Common myeloid progenitor, CD34-positive (primary cell): ENCODE measurements at regions not wholly inside any gene's neighbourhood (a gene's known extent, or its start where the extent isn't known, plus 50 kb on each side); places are given as distances from the start of the nearest gene placed in this dataset.
"Not testable (repeated sequence)": the region's sequence is repeated elsewhere in the genome, so short reads cannot be mapped to it uniquely, and the experiment has no call there.

ENCODE experiments used
- CTCF ChIA-PET: fragments of 350-600 bp; sonication (Branson Sonifier 250); formaldehyde crosslinking; loops from one replicate; lab custom pipeline; 2021; ENCODE audit warnings: antibody characterized with exemption; lab: Charles Lee
- POLR2A ChIA-PET: fragments of 350-600 bp; sonication (Branson Sonifier 250); formaldehyde crosslinking; loops from one replicate; lab custom pipeline; 2021; ENCODE audit warnings: antibody characterized with exemption; lab: Charles Lee
- DNase-seq, 3 donors: peaks; one replicate each; pipeline versions ENCODE4 v3.0.0 to v3.0.0-alpha.2; 2013
- H3K27ac ChIP-seq, 2 experiments: 1 replicate in 1 of 2; 2 replicates in 1 of 2; pipeline ENCODE4 v1.7.0; 2013; ENCODE audit warnings: inconsistent platforms in 2 of 2, low read length in 2 of 2, mild to moderate bottlenecking in 2 of 2, low read depth in 1 of 2, moderate library complexity in 1 of 2; ENCODE audit not compliant: severe bottlenecking in 2 of 2, insufficient read depth in 1 of 2, poor library complexity in 1 of 2
- H3K27me3 ChIP-seq, 5 experiments: replicated peaks in 2 of 5; 1 replicate in 3 of 5; 2 replicates in 2 of 5; pipeline versions ENCODE4 v1.6.1 to v1.7.0; 2013; ENCODE audit warnings: low read length in 4 of 5, mild to moderate bottlenecking in 2 of 5, moderate library complexity in 2 of 5, inconsistent platforms in 1 of 5; ENCODE audit not compliant: insufficient read depth in 5 of 5, control insufficient read depth in 4 of 5
- H3K36me3 ChIP-seq, 4 experiments: 1 replicate in 2 of 4; 2 replicates in 2 of 4; pipeline versions ENCODE4 v1.6.1 to v1.7.0; 2013; ENCODE audit warnings: low read length in 3 of 4, control low read depth in 1 of 4, mild to moderate bottlenecking in 1 of 4; ENCODE audit not compliant: control insufficient read depth in 4 of 4, insufficient read depth in 4 of 4
- H3K4me1 ChIP-seq, 4 experiments: 1 replicate in 3 of 4; 2 replicates in 1 of 4; pipeline versions ENCODE4 v1.6.1 to v1.7.1; 2013; ENCODE audit warnings: low read length in 3 of 4, mild to moderate bottlenecking in 3 of 4, control low read depth in 1 of 4, inconsistent platforms in 1 of 4, moderate library complexity in 1 of 4; ENCODE audit not compliant: control insufficient read depth in 4 of 4, insufficient read depth in 4 of 4; ENCODE audit errors: control extremely low read depth in 1 of 4
- H3K4me3 ChIP-seq, 7 experiments: 1 replicate in 4 of 7; 2 replicates in 3 of 7; pipeline versions ENCODE4 v1.5.1 to v1.7.0; 2013; ENCODE audit warnings: mild to moderate bottlenecking in 7 of 7, low read length in 6 of 7, moderate library complexity in 6 of 7, inconsistent platforms in 2 of 7, low read depth in 2 of 7, control low read depth in 1 of 7; ENCODE audit not compliant: insufficient read depth in 4 of 7, control insufficient read depth in 1 of 7; ENCODE audit errors: extremely low read depth in 1 of 7
- H3K9me3 ChIP-seq, 5 experiments: 1 replicate in 4 of 5; 2 replicates in 1 of 5; pipeline versions ENCODE4 v1.6.1 to v1.7.1; 2013; ENCODE audit warnings: low read length in 4 of 5, mild to moderate bottlenecking in 2 of 5, inconsistent platforms in 1 of 5, low read depth in 1 of 5, moderate library complexity in 1 of 5; ENCODE audit not compliant: control insufficient read depth in 4 of 5, insufficient read depth in 2 of 5; ENCODE audit errors: control extremely low read depth in 1 of 5
- WGBS: methylation state at CpG from one replicate; pipeline ENCODE4 v1.1.5; 2013; ENCODE audit not compliant: insufficient coverage; 5-methylcytosine and 5-hydroxymethylcytosine counted together

DNA sequence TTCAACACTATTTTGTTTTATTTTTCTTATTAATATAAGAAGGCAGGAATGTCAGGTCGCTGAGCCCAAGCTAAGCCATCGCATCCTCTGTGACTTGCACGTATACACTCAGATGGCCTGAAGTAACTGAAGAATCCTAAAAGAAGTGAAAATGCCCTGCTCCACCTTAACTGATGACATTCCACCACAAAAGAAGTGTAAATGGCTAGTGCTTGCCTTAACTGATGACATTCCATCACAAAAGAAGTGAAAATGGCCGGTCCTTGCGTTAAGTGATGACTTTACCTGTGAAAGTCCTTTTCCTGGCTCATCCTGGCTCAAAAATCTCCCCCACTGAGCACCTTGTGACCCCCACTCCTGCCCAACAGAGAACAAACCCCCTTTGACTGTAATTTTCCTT lies 317.3 kb downstream of the KDM5D start:
- H3K9me3 ChIP-seq, POLR2A ChIA-PET, CTCF ChIA-PET, DNase-seq, H3K27ac ChIP-seq, H3K4me3 ChIP-seq, H3K36me3 ChIP-seq, H3K4me1 ChIP-seq, H3K27me3 ChIP-seq: not testable (repeated sequence)
- no CpG with 5 or more reads among the region's 5 CpGs for WGBS

DNA sequence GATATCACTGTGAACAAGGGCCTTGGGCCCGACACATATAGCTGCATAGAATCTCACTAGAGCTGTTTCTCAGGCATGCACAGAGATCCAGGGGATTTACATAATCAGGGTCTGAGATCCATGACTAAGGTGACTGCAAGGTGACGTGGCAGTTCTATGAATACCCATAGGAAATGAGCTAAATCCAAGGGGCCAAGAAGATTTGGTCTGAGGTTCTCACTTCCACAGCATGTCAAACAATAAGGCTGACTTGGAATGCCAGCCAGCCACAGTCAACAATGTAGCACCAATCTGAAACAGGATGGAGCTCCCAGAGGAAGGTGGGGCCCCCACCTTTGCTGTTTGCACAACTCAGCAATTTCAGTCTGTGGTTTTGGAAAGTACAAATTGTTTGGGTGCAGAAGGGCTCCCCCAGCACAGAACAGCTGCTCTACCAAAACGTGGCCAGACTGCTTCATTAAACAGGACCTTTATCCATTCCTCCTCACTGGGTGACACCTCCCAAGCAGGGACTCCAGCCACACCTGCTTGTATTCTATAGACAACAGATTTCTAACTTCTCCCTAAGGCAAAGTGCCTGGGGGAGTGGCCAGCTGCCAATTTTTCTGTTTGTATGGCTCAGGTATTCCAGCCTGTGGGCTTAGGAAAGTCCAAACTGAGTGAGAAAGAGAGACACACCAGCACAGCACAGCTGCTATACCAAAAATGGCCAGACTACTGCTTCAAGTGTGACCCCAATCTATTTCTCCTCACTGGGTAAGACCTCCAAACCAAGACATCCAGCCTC lies 333.4 kb downstream of the KDM5D start:
- ChIA-PET POLR2A (no interaction called here), CTCF (no interaction called here)
- no peaks in the 10 kb centered on the region for H3K9me3 ChIP-seq
- H3K27me3 ChIP-seq, result no peaks in the 10 kb centered on the region
- DNase-seq, result no peak
- H3K27ac ChIP-seq, result no peak overlapping the region
- no peak overlapping the region for H3K4me3 ChIP-seq
- no peaks in the 10 kb centered on the region for H3K36me3 ChIP-seq
- no CpG with 5 or more reads among the region's 3 CpGs for WGBS
- H3K4me1 ChIP-seq, result peaks cover 0 to 4% (median 0%) of the 10 kb centered on the region in 4 experiments

DNA sequence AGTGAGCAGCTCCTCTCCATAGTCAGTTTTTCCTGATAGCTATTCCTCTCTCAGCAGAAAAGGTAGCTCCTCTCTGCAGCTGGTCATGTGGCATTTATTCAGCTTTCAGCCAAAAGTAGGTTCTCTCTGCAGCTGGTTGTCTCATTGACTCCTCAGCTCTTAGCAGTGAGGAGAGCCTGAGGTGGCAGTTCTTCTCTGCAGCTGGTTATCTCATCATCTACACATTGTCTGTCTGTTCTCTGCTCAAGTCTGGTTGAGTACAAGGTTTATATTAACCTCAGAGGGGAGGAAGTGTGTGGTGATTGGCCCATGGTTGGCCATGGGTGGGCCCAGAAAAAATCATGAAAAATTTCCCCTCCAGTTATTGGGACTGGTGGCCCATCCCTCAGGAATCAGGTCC lies 338.3 kb downstream of the KDM5D start:
- H3K4me1 ChIP-seq, result peaks cover 0 to 4% (median 0%) of the 10 kb centered on the region in 4 experiments
- no peaks in the 10 kb centered on the region for H3K27me3 ChIP-seq
- no peaks in the 10 kb centered on the region for H3K36me3 ChIP-seq
- H3K9me3 ChIP-seq, result no peaks in the 10 kb centered on the region
- no peak overlapping the region for H3K4me3 ChIP-seq
- POLR2A ChIA-PET, result no interaction called here
- H3K27ac ChIP-seq, result no peak overlapping the region
- CTCF ChIA-PET, result interaction anchor here (0.5 kb wide), 1 partner anchor 287 kb away, joined by 3 read pairs; no protein-coding TSS in a partner anchor
- DNase-seq, result no peak

DNA sequence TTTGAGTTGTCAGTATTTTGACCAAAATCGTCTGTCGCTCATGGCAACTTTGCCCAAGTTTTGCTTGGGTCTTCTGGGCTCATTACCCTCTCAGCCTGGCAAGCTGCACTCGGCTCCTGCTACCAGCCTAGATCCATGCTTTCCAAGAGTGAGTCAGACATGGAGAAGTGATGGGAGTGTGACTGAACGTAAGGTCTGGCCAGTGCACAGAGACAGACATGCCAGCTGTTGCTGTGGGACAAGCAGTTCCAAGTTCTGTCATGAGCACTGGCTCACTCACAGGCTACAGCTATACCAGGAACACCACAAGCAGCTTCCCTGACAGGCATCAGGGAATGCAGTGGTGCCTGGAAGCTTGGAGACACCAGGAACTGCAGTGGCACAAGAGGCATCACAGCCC lies 338.9 kb downstream of the KDM5D start:
- Histone ChIP-seq H3K27ac (no peak overlapping the region), H3K4me1 (no peaks in the 10 kb centered on the region), H3K27me3 (no peaks in the 10 kb centered on the region), H3K4me3 (no peak overlapping the region), H3K9me3 (no peaks in the 10 kb centered on the region), H3K36me3 (no peaks in the 10 kb centered on the region)
- DNase-seq, result no peak
- WGBS, result no CpG with 5 or more reads among the region's 4 CpGs
- CTCF ChIA-PET, result interaction anchor here (0.5 kb wide), 1 partner anchor 288 kb away, joined by 3 read pairs; no protein-coding TSS in a partner anchor
- POLR2A ChIA-PET, result no interaction called here

DNA sequence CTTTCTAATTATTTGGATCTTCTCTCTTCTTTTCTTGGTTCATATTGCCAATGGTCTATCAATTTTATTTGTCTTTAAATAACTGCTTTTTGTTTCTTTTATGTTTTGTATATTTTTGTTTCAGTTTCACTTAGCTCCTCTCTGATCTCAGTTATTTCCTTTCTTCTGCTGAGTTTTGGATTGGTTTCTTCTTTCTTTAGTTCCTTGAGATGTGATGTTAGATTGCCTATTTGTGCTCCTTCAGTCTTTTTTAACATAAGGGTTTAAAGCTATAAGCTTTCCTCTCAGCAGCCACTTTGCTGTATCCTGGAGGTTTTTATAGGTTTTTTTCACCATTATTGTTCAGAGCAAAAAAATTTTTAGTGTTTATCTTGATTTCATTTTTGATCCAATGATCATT lies 351.6 kb downstream of the KDM5D start:
- ChIA-PET CTCF (no interaction called here), POLR2A (no interaction called here)
- no peak for DNase-seq
- no peaks in the 10 kb centered on the region for H3K27me3 ChIP-seq
- no peaks in the 10 kb centered on the region for H3K9me3 ChIP-seq
- H3K4me3 ChIP-seq, result no peak overlapping the region
- no peaks in the 10 kb centered on the region for H3K36me3 ChIP-seq
- H3K27ac ChIP-seq, result no peak overlapping the region
- H3K4me1 ChIP-seq, result no peaks in the 10 kb centered on the region

- Histone ChIP-seq H3K9me3 (no peaks in the 10 kb centered on the region), H3K4me3 (no peak overlapping the region), H3K27me3 (no peaks in the 10 kb centered on the region), H3K27ac (no peak overlapping the region), H3K4me1 (no peaks in the 10 kb centered on the region), H3K36me3 (no peaks in the 10 kb centered on the region)
- no peak for DNase-seq
- ChIA-PET CTCF (no interaction called here), POLR2A (no interaction called here)
- WGBS, result no CpG with 5 or more reads among the region's 1 CpG
Measured at GRCh38 chrY:19391922-19392321, 352.6 kb downstream of the KDM5D start.

GRCh38 chrY:19365321-19365720 lies 379.2 kb downstream of the KDM5D start:
- DNase-seq, result no peak
- Histone ChIP-seq H3K27me3 (no peaks in the 10 kb centered on the region), H3K4me1 (no peaks in the 10 kb centered on the region), H3K36me3 (no peaks in the 10 kb centered on the region), H3K9me3 (no peaks in the 10 kb centered on the region), H3K4me3 (no peak overlapping the region), H3K27ac (no peak overlapping the region)
- WGBS, result no CpG with 5 or more reads among the region's 2 CpGs
- POLR2A ChIA-PET, result no interaction called here
- CTCF ChIA-PET, result no interaction called here
